HG03060 (cell line): ENCODE measurements at regions not wholly inside any gene's neighbourhood (a gene's known extent, or its start where the extent isn't known, plus 50 kb on each side); places are given as distances from the start of the nearest gene placed in this dataset.
"Not testable (repeated sequence)": the region's sequence is repeated elsewhere in the genome, so short reads cannot be mapped to it uniquely, and the experiment has no call there.

Experiments used
- ATAC-seq: cut with Tn5 transposase; IDR thresholded peaks from one replicate; pipeline ENCODE4 v1.9.1; 2021; ENCODE audit warnings: low read depth, moderate number of reproducible peaks; ENCODE audit not compliant: unreplicated experiment

- ATAC-seq, result no peak
Measured at GRCh38 chr4:117135634-117136354, 50.4 kb upstream of the TRAM1L1 start.

DNA sequence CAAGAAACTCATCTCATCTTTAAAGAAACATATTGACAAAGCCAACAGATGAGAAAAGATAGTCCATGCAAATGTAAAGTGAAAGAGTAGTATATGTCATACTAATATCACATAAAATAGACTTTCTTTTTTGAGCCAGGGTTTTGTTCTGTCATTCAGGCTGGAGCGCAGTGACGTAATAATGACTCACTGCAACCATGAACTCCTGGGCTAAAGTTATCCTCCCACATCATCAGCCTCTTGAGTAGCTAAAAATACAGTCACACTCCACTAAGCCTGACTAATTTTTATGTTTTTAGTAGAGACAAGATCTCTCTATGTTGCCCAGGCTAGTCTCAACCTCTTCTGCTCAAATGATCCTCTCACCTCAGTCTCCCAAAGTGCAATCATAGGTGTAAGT is 51.8 kb upstream of the TRAM1L1 start:
- no peak for ATAC-seq

GRCh38 chr4:117138732-117139131 is 53.4 kb upstream of the TRAM1L1 start:
- ATAC-seq, result not testable (repeated sequence)

- no peak for ATAC-seq
Measured at GRCh38 chr4:117154251-117154650, 68.9 kb upstream of the TRAM1L1 start.

DNA sequence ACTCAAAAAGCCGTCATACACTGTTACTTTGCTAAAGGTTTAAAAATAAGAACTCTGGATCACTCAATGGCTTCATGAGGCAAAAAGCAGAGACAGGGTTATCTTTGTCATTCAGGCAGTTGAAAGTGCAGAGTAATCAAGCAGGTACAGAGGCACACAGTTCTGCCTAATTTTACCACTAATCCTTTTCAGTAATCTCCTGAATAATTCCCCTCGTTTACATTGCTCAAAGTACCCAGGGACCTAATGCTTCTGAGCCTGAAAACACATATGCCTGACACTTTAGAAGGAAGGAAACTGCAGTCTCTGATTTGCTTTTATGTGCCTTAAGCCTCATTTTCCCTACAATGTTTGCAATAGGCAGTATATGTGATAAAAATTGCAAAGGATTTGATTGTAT is 71.4 kb upstream of the TRAM1L1 start:
- ATAC-seq, result no peak

GRCh38 chr4:117157360-117157759 is 72.0 kb upstream of the TRAM1L1 start:
- ATAC-seq, result no peak

DNA sequence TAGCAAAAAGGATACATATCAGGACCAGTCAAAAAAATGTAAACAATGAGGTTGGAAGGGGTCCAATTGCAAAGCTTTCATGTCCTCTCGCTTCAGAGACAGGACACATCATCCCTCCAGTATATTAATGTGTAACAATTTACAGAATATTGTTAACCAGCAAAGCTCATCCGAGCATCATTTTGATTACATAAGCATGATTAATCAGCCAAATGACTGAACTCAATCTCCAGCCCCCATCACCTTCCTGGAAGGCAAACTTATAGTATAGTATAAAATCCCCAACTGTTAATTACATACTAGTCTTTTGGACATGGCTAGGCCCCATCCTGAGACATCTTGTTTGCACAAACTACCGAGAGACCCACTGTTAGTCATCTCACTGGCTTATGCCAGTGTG is 77.6 kb upstream of the TRAM1L1 start:
- no peak for ATAC-seq

DNA sequence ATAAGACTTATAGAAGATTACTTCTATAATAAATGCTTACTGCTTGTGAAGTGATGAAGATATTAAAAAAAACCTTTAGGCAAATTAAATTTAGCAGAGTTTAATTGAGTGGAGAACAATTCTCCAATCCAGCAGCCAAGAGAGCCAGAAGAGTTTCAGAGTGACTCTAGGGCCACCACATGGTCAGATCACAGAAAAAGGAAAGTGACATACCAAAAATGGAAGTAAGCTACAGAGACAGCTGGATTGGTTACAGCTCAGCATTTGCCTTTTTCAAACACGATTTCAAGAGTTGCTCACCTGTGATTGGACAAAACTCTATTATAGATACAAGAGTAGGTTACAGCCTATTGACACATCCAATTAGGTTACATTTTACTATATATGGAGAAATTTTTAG is 79.0 kb upstream of the TRAM1L1 start:
- no peak for ATAC-seq

DNA sequence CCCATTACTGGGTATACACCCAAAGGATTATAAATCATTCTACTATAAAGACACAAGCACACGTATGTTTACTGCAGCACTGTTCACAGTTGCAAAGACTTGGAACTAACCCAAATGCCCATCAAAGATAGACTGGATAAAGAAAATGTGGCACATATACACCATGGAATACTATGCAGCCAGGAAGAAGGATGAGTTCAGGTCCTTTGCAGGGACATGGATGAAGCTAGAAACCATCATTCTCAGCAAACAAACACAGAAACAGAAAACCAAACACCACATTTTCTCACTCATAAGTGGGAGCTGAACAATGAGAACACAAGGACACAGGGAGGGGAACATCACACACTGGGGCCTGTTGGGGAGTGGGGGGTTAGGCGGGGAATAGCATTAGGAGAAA is 90.0 kb upstream of the TRAM1L1 start:
- ATAC-seq, result not testable (repeated sequence)

GRCh38 chr4:117203231-117203630 is 117.9 kb upstream of the TRAM1L1 start:
- no peak for ATAC-seq

GRCh38 chr4:117210551-117210950 is 125.2 kb upstream of the TRAM1L1 start:
- no peak for ATAC-seq

DNA sequence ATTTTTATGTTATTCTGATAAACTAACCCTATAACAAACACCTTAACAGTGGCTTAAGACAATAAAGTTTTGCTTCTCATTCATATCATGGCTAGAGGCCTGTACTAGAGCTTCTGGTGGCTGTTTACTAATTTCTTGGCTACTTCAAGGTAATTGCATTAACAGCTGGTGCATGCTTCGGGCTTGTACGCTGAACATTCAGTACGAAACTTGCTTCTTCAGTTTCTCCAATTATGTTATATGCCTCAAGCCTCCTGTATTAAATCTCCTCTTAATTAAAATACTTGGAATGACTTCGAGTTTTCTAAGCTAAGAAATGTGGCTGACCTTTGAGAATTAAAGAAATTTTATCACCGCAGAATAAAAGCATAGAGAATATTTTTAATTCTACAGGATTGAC is 138.9 kb upstream of the TRAM1L1 start:
- ATAC-seq, result no peak

DNA sequence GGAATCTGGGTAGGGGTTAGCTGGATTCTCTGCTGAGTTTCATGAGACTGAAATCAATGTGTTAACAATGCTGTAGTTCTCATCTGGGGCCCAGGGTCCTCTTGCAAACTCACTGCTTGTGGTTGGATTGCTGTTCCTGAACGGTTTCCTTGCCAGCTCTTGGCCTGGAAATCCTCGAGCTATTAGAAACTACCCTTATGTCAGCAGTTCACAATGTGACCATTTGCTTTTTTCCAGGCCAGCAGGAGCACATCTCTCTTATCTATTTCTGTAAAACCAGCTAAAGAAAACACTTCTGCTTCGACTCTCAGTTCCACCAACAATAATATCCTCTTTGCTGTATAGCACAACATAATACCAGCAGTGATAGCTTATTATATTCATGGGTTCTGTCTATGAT is 140.1 kb upstream of the TRAM1L1 start:
- ATAC-seq, result no peak

- no peak for ATAC-seq
Measured at GRCh38 chr4:117227925-117228324, 142.5 kb upstream of the TRAM1L1 start.

DNA sequence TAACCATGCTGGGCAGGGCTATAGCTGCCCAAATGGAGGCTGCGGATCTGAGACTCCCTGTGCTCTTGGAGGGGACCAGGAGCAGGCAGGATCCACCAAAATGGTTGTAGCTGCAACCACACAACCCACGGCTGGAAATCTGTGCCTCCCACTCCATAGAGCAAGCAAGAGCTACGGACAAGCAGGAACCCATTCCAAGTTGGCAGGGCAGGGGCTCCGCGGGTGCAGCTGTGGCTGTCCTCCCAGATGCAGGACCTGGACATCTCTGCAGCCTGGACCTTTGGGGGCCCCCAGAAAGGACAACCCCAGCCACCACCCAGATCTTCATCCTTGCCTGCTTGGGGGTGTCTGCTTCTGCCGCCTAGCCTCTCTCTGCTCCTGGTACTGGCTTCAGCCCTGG is 154.1 kb upstream of the TRAM1L1 start:
- no peak for ATAC-seq

GRCh38 chr4:117249333-117249732 is 164.0 kb upstream of the TRAM1L1 start:
- ATAC-seq, result peak; percentile 96

DNA sequence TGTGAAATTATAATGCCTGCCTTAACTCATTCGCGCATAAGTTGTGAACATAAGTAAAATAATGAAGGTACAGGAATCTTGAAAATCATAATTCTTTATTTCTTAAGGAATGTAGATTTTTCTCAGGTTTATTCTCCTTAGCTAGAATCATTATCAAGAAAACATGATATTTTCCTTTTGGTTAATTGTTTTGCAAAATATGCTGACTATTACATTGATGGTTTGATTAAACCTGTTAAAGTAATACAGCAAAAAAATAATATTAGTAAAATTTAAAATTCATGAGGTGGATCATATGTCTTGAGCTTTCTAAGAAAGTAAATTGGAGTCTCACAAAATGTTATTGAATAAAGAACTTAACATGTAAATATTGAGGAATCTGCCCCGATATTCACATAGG is 178.7 kb upstream of the TRAM1L1 start:
- ATAC-seq, result no peak

DNA sequence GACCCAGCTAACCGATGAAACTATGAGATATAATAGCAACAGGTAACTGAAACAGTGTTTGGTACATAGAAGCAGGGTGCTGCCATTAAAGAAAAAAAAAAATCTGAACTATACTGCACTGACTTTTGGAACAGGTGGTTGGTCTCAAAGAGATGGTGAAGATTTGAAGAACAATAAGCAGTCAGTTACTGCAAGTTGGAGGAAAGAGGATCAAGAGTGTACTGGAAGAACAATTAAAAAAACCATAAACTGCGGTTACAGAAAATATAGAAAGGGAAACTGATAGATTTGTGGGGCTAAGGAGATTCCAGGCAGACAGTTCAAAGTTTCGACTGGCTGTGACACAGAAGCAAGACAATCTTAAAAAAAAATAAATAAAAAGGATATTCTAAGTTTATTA is 181.9 kb upstream of the TRAM1L1 start:
- no peak for ATAC-seq

DNA sequence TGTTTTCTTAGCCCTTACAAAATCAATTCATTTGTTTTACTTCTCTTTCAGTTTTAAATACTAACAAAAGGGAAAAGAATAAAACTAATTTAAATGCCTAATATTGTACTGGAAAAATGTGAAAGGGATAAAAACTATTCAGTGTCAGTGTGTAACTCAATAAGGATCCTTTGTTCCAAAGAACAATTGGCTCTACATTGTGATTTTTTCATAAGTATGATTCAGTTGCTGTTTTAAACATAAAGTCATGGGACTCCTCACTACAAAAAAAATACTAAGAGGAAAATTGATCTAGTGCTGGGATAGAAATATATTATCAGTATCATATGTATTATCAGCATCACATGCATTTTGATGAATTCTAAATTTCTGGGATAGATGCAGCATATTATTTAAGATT is 199.4 kb upstream of the TRAM1L1 start:
- ATAC-seq, result no peak

GRCh38 chr4:117293784-117294183 is 208.4 kb upstream of the TRAM1L1 start:
- ATAC-seq, result no peak

DNA sequence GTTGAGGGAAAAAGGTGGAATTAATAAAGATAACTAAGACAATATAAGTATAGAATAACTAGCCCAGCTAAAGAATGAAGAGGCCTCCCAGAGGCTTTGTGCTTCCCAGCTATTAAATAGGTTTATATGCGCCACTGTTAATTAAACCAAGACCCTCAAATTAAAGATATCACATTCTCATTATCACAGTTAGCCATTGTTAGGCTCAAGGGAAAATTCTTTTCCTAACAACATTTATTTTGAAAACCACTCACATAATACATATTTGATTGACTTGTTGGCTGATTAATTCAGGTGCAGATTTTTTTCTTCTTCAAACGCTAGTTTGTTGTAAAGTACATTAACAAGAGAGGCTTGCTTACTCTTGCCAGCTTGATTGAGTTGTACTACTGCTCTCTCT is 216.8 kb upstream of the TRAM1L1 start:
- no peak for ATAC-seq

DNA sequence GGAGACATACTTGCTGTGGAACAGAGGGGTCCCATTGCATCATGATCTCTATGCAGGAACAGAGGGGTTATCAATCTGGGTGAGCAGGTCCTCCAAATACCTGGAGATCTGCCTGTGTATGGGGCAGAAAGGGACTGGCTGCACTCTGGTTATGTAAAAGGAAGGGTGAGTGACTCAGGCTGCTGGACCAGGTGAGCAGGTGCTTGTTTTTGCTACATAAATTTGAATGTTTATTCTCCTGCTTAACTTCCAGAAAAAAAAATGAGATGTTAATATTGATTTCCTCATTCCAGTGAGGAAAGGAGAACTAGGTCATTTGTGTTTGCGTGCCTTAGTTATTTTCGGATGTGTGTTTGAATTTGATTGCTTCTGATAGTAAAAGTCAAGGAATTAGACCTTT is 225.8 kb upstream of the TRAM1L1 start:
- no peak for ATAC-seq

DNA sequence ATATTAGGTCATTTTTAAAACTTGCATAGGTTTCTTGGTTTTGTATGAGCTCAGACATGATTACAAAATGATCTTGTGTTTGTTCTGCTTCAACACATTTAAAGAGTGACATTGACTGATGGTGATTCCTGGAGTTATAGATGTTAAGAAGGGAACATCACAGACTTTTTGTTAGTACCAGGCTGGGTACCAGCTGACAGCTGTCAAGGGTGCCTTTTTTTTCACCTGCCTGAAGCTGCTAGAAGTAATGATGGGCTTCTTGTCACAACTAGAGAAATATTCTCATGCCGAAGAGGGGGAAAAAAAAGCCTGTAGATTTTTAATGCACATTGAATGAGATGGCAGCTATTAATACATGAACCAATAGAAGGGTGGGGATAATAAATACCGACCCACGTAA is 226.6 kb upstream of the TRAM1L1 start:
- ATAC-seq, result no peak
